ENCODE measurements at regions not wholly inside any gene's neighbourhood (a gene's known extent, or its start where the extent isn't known, plus 50 kb on each side); places are given as distances from the start of the nearest gene placed in this dataset.
"Not testable (repeated sequence)": the region's sequence is repeated elsewhere in the genome, so short reads cannot be mapped to it uniquely, and the experiment has no call there.

- DNase-seq = not testable (repeated sequence)
Observed at GRCh38 chr1:74949348-74949747, 184.8 kb upstream of the LHX8 start.

- not testable (repeated sequence) for DNase-seq
Observed at GRCh38 chr1:74951981-74952380, 182.2 kb upstream of the LHX8 start.

- no peak for DNase-seq
Observed at GRCh38 chr1:74952786-74953185, 181.4 kb upstream of the LHX8 start.

DNA sequence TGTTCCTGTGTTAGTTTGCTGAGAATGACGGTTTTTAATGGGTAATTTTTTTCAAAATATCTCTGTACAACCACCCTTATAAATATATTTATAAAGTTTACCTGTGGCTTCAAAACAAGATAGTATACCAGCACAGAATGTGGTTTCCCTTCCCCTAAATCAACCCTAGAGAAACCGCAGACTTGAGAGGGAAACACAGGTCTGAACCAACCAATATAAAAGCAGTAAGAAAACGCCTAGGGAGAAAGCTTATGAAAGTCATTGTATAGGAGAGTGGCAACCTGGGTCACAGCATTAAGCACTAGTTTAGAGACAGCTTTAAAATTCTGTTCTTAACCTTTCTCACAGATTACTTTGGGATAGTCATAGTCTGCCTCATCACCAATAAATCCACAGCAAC, 180.6 kb upstream of the LHX8 start:
- DNase-seq = no peak

DNA sequence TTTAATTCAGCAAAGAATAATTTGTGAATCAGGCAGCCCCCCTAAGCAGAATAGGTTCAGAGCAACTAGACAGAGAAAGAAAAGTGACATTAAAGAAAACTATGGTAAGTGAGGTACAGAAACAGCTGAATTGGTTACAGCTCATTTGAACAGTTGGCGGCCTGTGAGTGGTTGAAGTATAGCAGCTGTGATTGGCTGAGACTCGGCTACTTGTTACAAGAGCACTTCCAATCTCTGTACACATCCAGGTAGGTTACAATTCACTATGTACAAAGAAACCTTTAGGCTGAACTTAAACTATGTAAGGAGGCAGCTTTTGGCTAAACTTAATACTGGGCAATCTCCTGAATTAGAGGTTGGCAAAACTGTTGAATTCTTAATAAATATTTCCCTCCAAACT, 171.1 kb upstream of the LHX8 start:
- DNase-seq = no peak

GRCh38 chr1:74964508-74965102, 169.6 kb upstream of the LHX8 start:
- peak; percentile 83 to 85 for DNase-seq

DNA sequence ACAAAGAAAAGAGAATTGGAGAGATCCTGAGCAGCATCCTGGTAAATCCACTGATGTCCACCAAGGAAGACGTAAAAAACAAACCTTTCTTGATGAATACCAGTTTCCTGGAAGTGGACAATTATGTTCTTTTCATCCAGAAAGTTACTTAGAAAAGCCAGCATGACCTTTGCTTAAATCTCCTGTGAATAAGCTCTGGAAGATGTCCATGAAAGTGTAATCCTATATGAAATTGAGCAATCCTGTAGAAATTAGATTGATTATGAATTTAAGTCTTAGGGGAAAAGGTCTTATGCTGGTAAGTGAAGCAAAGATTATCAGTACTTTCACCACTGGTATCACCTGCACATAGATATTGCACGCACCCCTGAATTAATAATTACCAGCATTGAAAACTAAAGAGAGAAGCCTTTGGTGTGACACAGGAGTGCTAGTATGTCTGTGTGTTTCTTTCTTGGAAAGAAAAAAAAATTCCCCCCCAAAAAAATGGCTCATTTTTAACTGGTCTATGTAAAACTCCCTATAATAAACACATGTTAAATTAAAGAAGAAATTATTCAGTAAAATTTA, 164.5 kb upstream of the LHX8 start:
- DNase-seq = no peak

DNA sequence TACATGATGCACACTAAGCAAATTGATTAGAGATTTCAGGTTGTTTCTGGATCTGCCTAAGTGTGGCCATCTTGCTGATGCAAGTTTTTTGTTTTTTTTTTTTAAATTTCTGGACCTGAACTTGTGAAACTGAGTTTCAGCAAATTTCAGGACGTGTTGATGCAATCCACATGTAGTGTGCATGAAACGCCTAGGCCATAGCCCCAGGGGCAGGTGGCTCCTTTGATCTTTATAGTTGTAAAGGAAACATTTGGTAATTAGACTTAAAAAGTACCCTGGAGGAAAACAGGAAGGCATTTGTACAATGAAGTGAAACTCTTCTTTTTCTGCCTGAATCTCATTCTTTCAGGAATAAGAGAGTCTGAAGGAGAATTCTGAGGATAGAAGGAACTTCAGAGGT, 162.2 kb upstream of the LHX8 start:
- DNase-seq = no peak

- DNase-seq = no peak
Observed at GRCh38 chr1:74976491-74976890, 157.7 kb upstream of the LHX8 start.

DNA sequence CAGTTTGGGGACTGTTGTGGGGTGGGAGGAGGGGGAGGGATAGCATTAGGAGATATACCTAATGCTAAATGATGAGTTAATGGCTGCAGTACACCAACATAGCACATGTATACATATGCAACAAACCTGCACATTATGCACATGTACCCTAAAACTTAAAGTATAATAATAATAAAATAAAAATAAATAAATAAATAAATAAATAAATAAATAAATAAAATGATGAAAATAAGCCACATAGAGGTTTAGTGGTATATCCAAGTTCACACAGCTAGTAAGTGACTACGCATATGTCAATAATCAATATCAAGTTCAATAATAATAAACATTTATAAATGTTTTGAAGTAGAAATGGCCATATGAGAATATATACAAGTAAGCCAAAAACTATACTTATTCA, 141.7 kb upstream of the LHX8 start:
- not testable (repeated sequence) for DNase-seq

DNA sequence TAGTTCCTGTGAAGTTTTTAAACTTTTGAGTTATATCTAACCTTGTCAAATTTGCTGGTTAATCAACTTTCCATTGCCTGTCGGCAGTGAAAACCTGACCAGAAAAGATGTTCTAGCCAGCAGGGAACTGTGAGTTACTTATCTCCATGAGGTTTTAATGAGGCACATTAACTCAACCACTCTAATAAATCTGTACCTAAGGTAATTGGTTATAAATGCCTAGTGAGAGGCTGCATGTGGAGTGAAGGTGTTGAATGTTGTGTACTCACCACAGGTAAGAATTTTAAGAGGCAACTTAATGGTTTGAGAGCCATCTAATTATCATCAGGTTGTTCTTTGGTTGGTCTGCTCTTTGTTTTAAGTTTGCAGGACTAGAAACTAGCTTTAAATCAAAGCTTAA, 138.4 kb upstream of the LHX8 start:
- DNase-seq = no peak

DNA sequence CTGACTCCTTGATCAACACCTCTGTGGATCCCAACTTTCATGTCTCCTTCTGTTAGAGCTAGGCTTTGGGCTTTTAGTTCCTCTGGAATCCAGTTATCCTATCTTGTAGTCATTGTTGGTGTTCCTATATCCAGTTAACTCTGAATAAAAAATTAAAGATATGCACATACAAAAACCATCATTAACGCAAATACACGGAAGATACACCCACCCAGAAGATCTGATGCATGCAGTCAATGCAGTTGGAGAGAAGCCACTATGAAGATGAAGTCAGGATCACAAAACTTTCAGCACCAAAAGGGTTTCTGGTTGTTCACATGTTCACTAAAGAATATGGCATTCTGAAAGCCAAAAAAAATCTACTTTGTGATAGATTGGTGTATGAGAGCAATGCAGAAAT, 123.6 kb upstream of the LHX8 start:
- DNase-seq = no peak

DNA sequence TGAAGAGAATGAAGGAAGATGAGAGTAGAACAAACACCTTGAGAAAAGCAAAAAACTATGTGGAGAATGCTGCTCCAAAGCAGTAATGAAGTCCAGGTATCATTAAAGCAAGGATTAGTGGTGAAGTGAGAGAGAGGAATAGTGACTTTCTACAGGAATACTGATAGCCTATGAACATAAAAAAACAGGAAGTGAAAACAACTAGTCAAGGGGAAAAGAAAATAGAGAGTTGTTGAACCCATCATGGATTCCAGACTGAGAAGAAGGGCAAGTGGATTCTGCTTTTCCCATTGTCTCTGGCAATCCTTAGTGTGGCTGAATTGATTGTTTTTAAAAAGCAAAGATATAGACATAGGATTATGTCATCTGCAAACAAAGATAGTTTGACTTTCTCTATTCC, 119.9 kb upstream of the LHX8 start:
- DNase-seq = no peak

- no peak for DNase-seq
Observed at GRCh38 chr1:75023005-75023404, 111.2 kb upstream of the LHX8 start.

DNA sequence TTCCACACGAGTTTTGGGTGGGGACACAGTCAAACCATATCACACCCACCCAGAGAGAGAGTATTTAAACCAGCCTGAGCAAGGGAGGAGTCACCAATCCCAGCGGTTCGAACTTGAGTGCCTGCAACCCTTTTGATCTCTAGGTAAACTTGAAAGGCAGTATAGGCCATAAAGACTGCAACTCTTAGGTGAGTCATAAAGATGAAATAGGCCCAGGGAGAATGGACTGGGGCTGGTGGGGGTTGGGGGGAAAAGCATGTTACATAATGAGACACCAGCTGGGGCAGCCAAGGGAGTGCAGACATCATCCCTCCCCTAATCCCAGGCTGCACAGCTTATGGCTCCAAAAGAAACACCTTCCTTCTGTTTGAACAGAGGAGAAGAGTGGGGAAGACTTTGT, 99.8 kb upstream of the LHX8 start:
- no peak for DNase-seq

DNA sequence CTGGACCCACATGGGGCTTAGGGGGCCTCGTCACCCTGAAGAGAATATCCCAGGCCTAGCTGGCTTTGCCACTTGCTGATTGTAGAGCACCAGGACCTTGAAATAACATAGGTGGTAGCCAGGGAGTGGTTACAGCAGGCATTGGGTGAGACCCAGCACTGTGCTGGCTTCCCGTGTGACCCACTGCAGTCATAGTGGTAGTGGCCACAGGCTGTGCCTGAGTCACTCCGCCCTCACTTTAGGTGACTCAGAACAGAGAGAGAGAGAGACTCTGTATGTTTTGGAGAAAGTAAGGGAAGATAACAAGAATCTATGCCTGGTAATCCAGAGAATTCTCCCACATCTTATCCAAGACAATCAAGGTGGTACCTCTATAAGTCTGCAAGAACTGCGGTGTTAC, 98.7 kb upstream of the LHX8 start:
- DNase-seq = no peak

GRCh38 chr1:75053207-75053606, 81.0 kb upstream of the LHX8 start:
- no peak for DNase-seq

GRCh38 chr1:75058424-75058823, 75.8 kb upstream of the LHX8 start:
- no peak for DNase-seq

- DNase-seq = no peak
Observed at GRCh38 chr1:75062111-75062510, 72.1 kb upstream of the LHX8 start.

- DNase-seq = no peak
Observed at GRCh38 chr1:75067975-75068374, 66.2 kb upstream of the LHX8 start.

GRCh38 chr1:75074831-75075395, 59.3 kb upstream of the LHX8 start:
- no peak for DNase-seq

DNA sequence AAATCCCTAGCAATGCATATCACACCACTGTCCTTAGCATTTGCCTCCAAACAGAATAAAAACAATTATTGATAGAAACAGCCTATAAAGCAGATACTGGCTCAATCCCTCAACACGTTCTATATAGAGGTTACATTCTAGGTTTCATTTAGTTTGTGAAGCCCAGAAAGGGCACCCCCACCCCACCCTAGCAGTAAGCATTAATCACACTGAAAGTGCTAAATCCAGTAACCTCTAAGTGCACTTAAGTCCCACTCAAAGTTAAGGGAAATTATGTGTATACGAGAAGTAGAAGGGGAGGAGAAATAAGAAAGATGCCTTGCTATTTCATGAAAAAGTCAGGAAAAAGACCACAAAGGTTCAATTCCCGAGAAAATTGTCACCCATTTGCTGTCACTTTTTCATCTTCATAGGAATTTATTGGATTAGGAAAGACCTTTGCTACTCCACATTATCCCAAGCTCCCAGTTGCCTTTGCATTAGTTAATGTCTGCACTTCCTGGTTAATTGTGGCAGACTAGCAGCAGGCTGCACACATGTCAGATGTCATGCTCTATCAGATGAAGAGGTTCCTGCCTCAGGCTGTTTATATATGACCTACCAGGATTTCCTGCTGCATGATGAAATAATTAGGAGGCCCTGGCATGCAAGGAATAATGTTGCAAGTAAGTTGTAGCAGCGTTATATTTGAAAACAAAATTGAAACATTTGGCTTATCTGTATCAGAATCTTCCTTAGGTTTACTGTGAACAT, 54.5 kb upstream of the LHX8 start:
- peak; percentile 45 to 49 for DNase-seq

DNA sequence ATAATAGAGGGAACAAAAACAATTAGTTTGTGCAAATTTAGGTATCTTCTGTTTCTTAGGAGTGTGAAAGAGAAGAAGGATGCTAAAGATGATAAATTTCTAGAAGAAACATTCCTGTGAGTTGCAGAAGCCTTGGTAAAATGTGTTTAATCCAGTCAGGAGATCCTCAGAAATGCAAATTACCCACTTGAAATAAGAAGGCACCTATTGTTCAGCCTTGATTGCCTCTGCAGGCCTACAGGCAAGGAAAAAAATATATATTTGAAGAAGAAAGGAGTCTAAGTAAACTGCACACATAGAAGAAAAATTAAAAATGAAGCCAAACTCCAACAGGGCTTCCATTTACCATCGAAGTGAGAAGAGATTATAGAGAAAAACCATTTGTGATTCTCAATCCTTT, 51.0 kb upstream of the LHX8 start:
- no peak for DNase-seq

DNA sequence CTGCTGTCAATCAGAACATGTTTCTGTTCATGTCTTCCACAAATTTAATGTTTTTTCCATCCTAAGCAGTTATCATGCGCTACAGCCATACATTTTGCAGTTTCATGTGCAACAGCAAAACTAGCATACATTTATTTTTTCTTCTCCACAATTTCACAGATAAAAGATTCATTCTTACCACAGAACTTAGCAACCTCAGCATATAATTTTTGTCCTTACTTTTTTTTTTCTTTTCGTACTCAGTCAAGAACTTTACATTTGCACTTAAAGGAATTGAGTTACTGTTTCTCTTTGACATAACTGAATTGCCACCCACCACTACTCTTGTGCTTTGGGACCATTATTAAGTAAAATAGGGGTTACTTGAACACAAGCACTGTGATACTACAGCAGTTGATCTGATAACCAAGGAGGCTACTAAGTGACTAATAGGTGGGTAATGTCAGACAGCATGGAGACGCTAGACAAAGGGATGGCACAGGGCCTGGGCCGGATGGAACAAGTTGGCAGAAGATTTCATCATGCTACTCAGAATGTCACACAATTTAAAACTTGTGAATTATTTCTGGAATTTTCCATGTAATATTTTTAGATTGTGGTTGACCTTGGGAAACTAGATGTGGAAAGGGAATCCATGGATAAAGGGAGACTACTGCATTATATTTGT, 50.2 kb upstream of the LHX8 start:
- DNase-seq = no peak

Data from NCI-H187 (cell line).